HG02610 (cell line): ENCODE measurements at regions not wholly inside any gene's neighbourhood (a gene's known extent, or its start where the extent isn't known, plus 50 kb on each side); places are given as distances from the start of the nearest gene placed in this dataset.

Source experiments
- ATAC-seq: cut with Tn5 transposase; IDR thresholded peaks from one replicate; pipeline ENCODE4 v1.9.1; 2021; ENCODE audit warnings: mild to moderate bottlenecking, moderate library complexity; ENCODE audit not compliant: unreplicated experiment

DNA sequence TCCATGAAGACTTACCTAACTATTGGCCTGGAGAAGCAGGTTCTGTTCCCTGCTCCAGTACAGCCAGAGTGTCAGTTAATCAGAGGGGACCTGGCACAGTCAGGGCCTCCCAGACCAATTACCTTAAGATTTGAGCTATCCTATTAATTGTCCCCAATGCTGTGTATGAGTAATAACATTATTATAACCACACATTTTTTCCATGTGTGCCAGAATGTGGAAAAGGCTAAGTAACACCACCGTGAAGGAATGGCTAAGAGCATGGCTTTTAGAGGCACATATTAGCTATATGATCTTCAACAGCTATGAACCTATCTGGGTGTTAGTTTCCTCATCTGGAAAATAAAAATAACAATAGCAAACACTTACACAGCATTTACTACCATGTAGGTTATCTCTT lies 111.1 kb upstream of the RAP1B start:
- no peak for ATAC-seq

DNA sequence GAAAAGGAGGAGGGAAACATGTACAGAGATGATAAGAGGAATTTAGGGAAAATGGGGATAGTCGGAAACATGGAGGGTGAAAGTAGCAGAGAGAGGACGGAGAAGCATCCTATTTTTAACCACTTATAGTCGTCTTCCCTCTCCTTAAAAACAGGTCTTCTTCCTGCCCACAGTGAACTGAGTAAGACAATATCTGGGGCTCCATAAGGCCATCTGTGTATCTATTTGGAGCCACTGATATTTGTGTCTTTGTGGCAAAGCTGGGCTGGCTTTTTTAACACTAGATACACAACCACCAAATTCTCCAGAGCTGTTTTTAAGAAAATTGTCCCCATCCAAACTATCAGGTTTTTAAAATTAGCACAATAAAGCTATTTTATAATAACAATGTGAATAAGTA lies 109.5 kb upstream of the RAP1B start:
- ATAC-seq: no peak

DNA sequence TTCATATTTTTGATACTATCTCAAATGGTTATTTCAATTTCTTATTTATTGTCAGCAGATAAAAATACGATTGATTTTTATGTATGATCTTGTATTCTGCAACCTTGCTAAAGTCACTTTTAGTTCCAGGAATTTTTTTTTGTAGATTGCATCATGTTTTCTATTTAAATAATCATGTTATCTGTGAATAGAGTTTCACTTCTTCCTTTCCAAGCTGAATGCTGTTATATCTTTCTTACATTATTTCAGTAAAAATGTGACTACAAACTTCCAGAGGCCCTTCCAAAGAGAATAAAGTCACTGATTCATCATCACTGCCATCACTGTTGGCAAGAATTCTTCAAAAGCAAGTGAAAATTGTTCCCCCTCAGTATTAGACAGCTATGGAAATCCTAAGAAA lies 104.7 kb upstream of the RAP1B start:
- ATAC-seq: no peak

DNA sequence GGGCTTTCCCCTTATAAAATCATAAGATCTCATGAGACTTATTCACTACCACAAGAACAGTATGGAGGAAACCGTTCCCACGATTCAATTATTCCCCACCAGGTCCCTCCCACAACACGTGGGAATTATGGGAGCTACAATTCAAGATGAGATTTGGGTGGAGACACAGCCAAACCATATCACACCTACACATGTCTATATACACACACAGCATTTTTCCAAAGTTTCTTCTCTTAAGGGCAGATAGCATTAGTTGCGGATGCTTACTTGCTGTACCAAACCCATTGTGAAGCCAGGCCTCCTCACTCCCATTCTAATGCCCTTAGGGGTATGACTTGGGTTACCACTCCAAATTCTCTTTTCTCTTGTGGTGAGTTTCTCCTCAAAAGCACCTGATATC lies 104.1 kb upstream of the RAP1B start:
- no peak for ATAC-seq

DNA sequence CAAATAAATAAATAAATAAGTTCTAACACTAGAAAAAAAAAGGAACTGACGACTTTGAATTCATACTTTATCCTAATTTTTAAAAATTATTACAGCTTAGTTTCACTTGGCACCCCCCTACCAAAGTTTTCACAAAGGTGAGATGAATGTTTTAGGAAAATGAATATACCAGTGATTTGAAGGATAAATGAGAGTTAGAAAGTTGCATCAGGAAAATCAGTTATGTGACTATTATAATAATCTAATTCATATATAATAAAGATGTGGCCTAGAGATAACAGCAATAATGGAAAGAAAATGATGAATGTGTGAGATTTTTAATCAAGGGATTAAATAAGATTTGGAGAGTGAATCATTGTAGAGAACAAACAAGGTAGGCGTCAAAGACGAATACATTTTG lies 103.0 kb upstream of the RAP1B start:
- ATAC-seq: no peak

DNA sequence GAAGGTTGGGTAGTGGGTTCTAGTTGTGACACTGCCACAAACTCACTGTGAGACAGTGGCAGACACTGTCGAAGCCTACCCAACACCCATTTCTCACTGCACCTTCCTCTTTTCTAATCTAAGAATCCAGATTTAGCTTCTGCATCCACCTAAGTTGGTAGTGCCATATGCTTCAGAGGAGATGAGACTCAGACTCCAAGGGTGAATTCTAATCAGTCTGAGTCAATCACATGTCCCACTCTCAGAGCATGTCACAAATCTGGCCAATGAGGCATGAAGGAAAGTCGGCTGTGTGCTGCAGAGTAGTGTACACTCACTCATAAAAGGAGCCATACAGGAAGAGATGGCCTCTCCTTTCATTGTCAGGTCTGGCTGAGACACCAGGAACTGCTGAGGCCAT lies 102.1 kb upstream of the RAP1B start:
- no peak for ATAC-seq

DNA sequence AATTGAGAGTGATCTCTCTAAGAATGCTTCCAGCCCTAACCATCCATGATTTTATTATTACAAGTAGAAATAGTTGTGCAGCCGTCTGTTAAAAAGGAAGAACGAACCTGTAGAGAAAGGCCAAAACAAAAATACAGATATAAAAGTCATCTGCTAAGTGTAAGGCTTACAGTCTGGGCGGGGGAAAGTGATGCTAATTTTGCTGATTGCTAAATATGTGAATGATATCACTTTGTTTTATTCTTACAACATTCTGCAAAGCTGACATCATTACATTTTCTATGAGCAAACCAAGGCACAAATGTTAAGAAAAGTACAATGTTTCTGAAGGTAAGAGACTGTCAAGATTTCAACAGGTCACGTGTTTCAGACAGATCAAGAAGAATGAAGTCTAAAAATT lies 101.5 kb upstream of the RAP1B start:
- ATAC-seq: no peak

DNA sequence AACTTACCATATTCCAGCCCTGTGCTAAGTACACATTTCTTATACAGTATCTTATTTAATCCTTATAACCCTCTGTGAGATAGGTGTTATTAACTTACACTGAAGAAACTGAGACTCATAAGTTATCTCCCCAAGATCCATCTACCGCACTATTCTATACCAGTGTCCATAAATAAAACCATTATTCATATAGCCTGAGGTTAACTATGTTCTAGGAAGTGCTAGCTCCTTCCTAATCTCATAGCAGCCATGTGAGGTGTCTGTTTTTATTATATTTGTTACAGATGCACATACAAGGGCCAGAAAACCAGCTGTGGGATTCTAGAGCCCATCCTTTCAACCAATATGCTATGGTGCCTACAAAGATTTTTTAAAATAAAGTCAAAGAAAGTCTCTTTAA lies 100.3 kb upstream of the RAP1B start:
- no peak for ATAC-seq

DNA sequence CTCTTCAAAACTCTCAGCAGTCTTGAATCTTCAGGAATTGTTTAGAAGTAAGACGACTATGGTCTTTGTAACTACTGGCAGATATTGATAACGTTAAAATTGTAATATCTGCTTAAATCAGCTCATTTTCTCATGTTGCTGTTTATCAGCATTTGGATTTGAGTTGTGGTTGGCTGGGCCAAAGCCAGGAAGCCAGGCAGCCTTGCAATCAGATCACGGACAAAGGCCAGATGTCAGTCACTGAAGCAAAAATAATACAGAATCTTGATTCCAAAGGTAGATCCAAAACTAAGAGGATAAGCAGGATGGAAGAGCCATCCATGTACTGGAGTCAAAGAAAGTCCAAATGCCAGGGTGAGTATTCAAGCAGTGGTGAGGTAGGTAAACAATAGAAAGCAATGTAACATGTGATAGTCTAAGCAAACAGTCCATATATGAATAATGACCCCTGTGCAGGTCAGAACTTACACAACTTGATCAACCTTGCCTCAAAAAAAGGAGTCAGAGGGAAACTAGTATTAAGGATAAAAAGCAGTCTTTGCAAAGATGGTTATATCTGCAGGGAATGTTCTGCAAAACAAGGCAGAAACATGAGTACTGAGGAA lies 95.8 kb upstream of the RAP1B start:
- ATAC-seq: no peak

DNA sequence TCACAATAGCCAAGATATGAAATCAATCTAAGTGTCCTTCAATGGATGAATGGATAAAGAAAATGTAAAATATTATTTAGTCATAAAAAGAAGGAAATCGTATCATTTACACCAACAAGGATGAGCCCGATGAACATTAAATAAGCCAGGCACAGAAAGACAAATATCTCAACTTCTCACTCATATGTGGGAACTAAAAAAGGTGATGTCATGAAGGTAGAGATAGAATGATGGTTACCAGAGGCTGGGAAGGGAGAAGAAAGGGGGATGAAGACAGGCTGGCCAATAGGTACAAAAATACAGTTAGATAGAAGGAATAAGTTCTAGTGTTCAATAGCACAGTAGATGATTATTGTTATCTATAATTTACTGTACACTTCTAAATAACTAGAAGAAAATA lies 94.9 kb upstream of the RAP1B start:
- no peak for ATAC-seq

DNA sequence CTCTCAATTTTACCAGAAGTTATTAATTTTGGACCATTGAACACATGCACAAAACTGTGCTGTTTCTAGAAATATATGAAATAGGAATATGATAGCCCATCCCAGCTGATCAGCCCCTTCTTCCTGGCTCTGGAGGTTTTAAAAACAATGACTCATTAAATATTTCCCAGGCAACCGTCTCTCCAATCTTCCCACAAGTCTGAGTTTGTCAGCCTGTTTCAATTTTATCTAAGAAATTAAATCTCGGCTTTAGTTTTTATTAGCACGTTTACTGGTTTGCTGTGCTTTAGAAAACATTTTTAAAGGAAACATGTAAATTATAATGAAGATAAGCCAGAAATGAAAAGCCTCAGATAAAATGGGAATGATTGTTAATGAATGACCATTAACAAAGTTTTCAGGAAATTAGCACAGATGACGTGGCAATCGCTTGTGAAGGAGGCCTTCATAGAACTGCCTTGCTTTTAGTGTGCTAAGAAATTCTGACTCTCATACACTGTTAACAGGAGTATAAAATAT lies 89.3 kb upstream of the RAP1B start:
- ATAC-seq: no peak

DNA sequence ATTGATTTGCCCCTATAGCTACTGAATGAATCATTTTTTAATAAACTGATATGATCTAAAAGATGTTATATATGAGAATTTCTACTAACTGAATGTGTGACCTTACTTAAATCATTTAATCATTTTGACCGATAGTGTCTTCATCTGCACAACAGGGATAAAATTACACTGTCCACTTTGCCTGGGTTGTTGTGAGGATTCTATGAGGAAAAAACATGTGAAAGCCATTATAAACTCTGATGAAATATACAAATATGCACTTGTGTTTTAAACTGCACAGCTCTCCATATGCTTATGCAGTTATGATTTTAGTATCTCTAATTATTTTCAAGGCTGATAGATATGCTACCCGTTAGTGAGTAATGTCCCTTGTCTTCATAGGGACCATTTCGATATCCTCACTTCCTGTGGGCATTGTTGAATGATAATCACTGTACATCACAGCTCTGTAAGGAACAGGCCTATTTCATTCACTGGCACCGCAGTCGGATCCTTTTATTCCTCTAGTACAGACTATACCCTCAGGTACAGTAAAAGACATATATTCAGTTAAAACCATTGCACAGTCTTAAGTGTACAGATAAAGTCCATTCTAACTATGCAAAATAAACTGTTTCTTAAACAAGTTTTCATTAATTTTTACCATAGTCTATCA lies 88.7 kb upstream of the RAP1B start:
- no peak for ATAC-seq

DNA sequence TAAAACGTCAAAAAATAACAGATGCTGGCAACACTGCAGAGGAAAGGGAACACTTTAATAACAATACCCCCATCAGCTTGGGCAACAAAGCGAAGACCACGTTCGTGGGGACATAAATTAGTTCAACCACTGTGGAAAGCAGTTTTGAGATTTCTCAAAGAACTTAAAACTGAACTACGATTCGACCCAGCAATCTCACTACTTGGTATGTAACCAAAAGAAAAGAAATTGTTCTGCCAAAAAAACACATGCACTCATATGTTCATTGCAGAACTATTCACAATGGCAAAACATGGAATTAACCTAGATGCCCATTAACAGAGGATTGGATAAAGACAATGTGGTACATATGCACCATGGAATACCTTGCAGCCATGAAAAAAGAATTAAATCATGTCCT lies 81.2 kb upstream of the RAP1B start:
- ATAC-seq: no peak

DNA sequence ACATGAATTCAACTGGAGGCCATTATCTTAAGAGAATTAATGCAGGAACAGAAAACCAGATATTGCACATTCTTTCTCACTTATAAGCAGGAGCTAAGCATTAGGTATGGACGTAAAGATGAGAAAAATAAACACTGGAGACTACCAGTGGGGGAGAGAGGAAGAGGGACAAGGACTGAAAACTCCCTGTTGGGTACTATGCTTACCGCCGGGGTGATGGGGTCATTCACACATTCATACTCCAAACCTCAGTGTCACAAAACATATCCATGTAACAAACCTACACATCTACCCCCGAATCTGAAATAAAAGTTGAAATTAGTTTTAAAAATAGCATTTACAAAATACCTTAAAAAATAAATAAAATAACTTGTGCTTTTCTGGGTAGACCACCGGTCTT lies 80.8 kb upstream of the RAP1B start:
- ATAC-seq: no peak

DNA sequence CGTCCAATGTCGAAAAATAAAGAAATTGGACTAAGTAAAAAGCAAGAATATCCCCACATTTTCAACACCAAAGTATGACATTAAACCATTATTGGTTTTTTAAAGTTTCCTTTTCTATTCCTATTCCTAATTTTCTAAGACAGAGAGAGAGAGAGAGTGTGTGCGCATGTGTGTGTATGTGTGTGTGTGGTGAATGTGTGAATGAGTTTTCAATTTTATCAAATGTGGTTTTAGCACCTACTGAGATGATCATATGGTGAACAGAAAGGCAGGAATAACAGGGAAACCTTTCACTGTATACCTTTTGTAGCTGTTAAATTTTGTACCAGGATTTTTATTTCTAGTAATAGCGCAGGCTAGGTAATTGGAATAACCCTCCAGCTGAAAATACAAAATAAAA lies 80.4 kb upstream of the RAP1B start:
- ATAC-seq: no peak

DNA sequence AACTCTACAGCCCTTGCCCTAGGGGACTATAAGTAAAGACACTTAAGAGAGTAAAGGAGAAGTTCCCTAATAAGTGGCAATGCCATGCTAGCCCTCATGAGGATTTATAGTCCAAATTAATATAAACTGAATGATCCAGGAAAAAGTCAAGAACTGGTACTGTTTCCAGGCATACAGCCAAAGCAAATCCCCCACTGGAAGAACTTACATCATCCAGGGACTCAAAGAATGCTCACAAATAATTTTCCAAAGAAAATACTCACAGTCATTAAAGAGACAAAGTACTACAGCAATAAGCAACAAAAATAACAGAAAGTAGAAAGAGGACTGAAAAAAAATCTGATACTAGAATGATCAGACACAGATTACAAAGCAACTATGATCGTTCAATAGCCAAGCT lies 79.7 kb upstream of the RAP1B start:
- ATAC-seq: no peak

DNA sequence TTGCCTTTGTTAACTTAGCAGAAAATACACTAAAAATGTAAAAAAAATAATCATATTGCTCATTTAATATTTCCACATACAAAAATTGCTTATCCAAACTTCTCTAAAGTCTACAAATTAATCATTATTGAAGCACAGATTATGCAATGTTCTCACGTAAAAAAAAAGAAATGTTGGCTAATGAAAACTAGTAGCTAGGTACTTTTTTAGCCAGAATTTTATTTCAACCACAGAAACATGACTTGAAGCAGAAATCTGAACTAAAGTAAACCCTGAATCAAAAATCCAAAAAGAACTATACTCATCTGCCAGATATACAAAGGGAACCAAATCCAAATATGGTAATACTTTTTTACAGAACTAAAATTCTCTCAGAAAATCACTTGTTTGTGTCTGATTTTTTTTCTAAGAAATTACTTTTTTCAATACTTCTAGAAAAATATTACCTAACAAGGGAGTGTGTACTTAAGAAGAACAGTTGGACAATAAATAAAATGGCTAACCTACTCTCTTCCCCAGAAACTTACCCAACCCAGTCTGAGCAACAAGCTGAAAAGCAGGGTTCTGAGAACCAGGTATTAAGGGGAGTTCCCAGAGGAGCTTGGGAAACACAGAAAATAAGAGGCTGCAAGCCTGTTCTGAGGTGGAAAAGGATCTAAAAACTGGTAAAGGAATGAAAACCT lies 78.4 kb upstream of the RAP1B start:
- no peak for ATAC-seq

DNA sequence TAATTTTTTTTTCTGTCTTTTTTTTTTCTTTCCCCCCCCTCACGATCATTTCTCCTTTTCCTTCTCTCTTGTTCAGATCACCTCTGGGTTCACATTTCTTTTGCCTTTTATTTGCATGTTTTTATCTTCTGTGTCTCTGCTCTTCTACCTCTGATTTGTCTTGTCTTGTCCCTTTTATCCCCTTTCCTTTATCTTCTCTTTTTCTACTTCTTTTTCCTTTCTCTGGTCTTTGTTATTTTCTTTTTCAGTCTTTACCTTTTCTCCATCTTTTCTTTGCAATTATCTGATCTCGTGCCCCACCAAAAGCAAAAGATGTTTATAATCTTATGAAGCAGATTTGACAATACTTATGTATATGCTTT lies 77.8 kb upstream of the RAP1B start:
- no peak for ATAC-seq

DNA sequence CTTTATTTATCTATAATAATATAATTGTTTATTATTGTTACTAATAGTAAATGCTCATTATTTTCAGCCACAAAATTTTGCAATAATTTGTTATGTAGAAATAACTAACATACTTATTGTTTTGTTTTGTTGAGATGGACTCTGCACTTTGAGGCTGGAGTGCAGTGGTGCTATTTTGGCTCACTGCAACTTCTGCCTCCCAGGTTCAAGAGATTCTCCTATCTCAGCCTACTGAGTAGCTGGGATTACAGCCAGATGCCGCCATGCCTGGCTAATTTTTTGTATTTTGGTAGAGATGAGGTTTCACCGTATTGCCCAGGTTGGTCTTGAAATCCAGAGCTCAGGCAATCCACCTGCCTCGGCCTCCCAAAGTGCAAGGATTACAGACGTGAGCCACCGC lies 76.6 kb upstream of the RAP1B start:
- no peak for ATAC-seq

DNA sequence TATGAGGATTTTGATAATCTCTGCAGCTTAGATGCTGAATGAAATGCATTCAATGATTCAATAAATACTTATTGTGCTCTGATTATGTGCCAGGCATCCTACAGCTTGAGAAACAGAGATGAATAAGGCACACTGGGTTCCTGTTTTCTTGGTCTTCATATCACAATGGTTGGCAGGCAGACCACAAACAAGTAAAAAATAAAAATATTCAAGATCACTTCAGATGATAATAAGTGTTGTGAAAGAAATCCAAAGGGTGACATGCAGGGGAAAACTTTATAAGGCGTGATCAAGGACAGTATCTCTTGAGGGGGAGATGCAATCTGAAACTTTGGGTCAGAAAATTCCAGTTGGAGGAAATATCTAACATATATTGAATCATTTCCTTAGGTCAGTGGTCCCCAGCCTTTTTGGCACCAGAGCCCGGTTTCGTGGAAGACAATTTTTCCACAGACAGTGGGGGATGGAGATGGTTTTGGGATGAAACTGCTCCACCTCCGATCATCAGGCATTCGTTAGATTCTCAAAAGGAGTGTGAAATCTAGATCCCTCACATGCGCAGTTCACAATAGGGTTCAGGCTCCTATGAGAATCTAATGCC lies 73.7 kb upstream of the RAP1B start:
- ATAC-seq: no peak

DNA sequence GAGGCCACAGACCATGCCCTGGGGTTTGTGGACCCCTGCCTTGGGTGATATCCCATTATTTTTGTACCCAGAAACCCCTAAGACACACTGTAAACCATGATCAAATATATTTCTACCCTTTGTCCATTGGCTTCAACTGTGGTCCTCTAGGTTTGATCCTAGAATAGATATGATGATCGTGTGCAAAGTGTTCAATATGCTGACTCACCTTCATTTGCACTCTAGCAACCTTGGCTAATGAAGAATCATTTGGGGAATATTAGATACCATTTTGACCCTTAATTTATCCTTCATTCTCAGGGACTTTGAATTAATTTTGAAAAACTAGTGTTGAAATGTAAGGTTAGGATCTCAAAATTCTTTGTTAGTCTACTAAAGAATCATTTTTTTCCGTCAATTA lies 73.1 kb upstream of the RAP1B start:
- no peak for ATAC-seq
